ENCODE measurements at regions not wholly inside any gene's neighbourhood (a gene's known extent, or its start where the extent isn't known, plus 50 kb on each side); places are given as distances from the start of the nearest gene placed in this dataset.

- DNase-seq (ENCODE audit: low spot score), result no peak
- peaks cover 32% of the 10 kb centered on the region for H3K9me3 Mint-ChIP-seq
- no peaks in the 10 kb centered on the region for H3K79me2 ChIP-seq (replicated peaks; ENCODE audit: insufficient read depth)
- ATAC-seq, result no peak
- H3K36me3 Mint-ChIP-seq (ENCODE audit: low read depth), result peaks cover 19% of the 10 kb centered on the region; the same call in 2 of the 3 replicates
- H3K4me1 ChIP-seq (ENCODE audit: insufficient read depth), result no peaks in the 10 kb centered on the region
- H3K36me3 ChIP-seq (ENCODE audit: insufficient read depth), result no peaks in the 10 kb centered on the region
- H3K4me1 Mint-ChIP-seq, result no peaks in the 10 kb centered on the region
- H3K27ac ChIP-seq (ENCODE audit: low read depth), result no peak overlapping the region
- peaks cover 11% of the 10 kb centered on the region for H3K9me2 ChIP-seq (ENCODE audit: insufficient read depth)
- H3F3A ChIP-seq (replicated peaks; ENCODE audit: low read depth), result no peaks in the 10 kb centered on the region
- TF ChIP-seq POLR2AphosphoS5 (IDR thresholded peaks at IDR 0.05; ENCODE audit: low read depth) (no peak), CTCF (conservative IDR thresholded peaks at IDR 0.05; ENCODE audit: low read depth in 2 of 2) (no peak), STAT1 (IDR thresholded peaks at IDR 0.05; ENCODE audit: unreplicated experiment) (no peak), EZH2 (IDR thresholded peaks at IDR 0.05; ENCODE audit: low read depth, unreplicated experiment) (no peak)
- no peak overlapping the region for H3K4me3 ChIP-seq
- no peak overlapping the region for H3K27ac Mint-ChIP-seq
- no peaks in the 10 kb centered on the region for H3K27me3 Mint-ChIP-seq (ENCODE audit: insufficient read depth, low read depth, poor library complexity)
- no peaks in the 10 kb centered on the region for H3K27me3 ChIP-seq (ENCODE audit: insufficient read depth)
- no peak overlapping the region for H2AFZ ChIP-seq
- H3K4me2 ChIP-seq, result no peak overlapping the region
- H3K4me3 Mint-ChIP-seq, result no peak overlapping the region
- no peaks in the 10 kb centered on the region for H4K20me1 ChIP-seq (replicated peaks; ENCODE audit: insufficient read depth)
These were observed 173.7 kb upstream of the HS3ST3A1 start for GRCh38 chr17:13775450-13775849.

DNA sequence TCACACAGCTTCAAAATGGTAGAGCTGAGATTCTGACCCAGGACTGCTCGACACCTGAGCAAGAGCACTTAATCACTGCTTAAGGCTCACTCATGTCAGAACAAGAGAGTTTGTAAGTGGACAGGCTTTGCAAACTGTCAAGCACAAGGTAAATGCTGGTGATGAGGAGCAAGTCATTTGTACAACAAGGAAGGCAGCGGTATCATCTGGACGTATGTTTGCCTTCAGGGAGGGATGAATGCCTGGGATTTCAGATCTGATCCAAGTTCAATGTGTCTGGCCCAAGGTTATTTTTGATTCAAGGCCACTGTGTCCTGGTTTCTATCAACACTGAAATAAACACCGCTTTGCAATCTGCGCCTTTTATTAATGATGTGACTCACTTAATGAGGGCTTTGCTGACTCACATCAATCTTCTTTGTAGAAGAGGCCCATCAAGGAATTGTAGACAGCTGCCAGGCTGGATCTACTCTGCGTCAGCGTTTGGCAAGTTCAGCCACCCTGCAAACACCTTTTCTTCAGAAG is 174.4 kb upstream of the HS3ST3A1 start:
- peaks cover 11% of the 10 kb centered on the region for H3K9me2 ChIP-seq (ENCODE audit: insufficient read depth)
- no peak overlapping the region for H3K4me3 ChIP-seq
- H2AFZ ChIP-seq, result no peak overlapping the region
- no peaks in the 10 kb centered on the region for H4K20me1 ChIP-seq (replicated peaks; ENCODE audit: insufficient read depth)
- ATAC-seq (no peak), DNase-seq (ENCODE audit: low spot score) (no peak)
- H3K36me3 ChIP-seq (ENCODE audit: insufficient read depth), result no peaks in the 10 kb centered on the region
- H3K79me2 ChIP-seq (replicated peaks; ENCODE audit: insufficient read depth), result no peaks in the 10 kb centered on the region
- no peaks in the 10 kb centered on the region for H3K27me3 ChIP-seq (ENCODE audit: insufficient read depth)
- Mint-ChIP-seq H3K27me3 (ENCODE audit: insufficient read depth, low read depth, poor library complexity) (no peaks in the 10 kb centered on the region), H3K4me3 (no peak overlapping the region), H3K4me1 (no peaks in the 10 kb centered on the region), H3K27ac (no peak overlapping the region), H3K9me3 (peaks cover 31% of the 10 kb centered on the region), H3K36me3 (ENCODE audit: low read depth) (peaks cover 19% of the 10 kb centered on the region; the same call in 2 of the 3 replicates)
- no peaks in the 10 kb centered on the region for H3K4me1 ChIP-seq (ENCODE audit: insufficient read depth)
- no peak overlapping the region for H3K4me2 ChIP-seq
- H3K27ac ChIP-seq (ENCODE audit: low read depth), result no peak overlapping the region
- H3F3A ChIP-seq (replicated peaks; ENCODE audit: low read depth), result no peaks in the 10 kb centered on the region
- TF ChIP-seq STAT1 (IDR thresholded peaks at IDR 0.05; ENCODE audit: unreplicated experiment), result no peak
- no peak for TF ChIP-seq ZNF331 (CRISPR knock-in tag; IDR thresholded peaks at IDR 0.05; ENCODE audit: low read depth)
- no peak for TF ChIP-seq POLR2AphosphoS5 (IDR thresholded peaks at IDR 0.05; ENCODE audit: low read depth)
- no peak for TF ChIP-seq REST (IDR thresholded peaks at IDR 0.05; ENCODE audit: unreplicated experiment)
- no peak for TF ChIP-seq CTCF (conservative IDR thresholded peaks at IDR 0.05; ENCODE audit: low read depth in 2 of 2)
- TF ChIP-seq, protein P1, sequence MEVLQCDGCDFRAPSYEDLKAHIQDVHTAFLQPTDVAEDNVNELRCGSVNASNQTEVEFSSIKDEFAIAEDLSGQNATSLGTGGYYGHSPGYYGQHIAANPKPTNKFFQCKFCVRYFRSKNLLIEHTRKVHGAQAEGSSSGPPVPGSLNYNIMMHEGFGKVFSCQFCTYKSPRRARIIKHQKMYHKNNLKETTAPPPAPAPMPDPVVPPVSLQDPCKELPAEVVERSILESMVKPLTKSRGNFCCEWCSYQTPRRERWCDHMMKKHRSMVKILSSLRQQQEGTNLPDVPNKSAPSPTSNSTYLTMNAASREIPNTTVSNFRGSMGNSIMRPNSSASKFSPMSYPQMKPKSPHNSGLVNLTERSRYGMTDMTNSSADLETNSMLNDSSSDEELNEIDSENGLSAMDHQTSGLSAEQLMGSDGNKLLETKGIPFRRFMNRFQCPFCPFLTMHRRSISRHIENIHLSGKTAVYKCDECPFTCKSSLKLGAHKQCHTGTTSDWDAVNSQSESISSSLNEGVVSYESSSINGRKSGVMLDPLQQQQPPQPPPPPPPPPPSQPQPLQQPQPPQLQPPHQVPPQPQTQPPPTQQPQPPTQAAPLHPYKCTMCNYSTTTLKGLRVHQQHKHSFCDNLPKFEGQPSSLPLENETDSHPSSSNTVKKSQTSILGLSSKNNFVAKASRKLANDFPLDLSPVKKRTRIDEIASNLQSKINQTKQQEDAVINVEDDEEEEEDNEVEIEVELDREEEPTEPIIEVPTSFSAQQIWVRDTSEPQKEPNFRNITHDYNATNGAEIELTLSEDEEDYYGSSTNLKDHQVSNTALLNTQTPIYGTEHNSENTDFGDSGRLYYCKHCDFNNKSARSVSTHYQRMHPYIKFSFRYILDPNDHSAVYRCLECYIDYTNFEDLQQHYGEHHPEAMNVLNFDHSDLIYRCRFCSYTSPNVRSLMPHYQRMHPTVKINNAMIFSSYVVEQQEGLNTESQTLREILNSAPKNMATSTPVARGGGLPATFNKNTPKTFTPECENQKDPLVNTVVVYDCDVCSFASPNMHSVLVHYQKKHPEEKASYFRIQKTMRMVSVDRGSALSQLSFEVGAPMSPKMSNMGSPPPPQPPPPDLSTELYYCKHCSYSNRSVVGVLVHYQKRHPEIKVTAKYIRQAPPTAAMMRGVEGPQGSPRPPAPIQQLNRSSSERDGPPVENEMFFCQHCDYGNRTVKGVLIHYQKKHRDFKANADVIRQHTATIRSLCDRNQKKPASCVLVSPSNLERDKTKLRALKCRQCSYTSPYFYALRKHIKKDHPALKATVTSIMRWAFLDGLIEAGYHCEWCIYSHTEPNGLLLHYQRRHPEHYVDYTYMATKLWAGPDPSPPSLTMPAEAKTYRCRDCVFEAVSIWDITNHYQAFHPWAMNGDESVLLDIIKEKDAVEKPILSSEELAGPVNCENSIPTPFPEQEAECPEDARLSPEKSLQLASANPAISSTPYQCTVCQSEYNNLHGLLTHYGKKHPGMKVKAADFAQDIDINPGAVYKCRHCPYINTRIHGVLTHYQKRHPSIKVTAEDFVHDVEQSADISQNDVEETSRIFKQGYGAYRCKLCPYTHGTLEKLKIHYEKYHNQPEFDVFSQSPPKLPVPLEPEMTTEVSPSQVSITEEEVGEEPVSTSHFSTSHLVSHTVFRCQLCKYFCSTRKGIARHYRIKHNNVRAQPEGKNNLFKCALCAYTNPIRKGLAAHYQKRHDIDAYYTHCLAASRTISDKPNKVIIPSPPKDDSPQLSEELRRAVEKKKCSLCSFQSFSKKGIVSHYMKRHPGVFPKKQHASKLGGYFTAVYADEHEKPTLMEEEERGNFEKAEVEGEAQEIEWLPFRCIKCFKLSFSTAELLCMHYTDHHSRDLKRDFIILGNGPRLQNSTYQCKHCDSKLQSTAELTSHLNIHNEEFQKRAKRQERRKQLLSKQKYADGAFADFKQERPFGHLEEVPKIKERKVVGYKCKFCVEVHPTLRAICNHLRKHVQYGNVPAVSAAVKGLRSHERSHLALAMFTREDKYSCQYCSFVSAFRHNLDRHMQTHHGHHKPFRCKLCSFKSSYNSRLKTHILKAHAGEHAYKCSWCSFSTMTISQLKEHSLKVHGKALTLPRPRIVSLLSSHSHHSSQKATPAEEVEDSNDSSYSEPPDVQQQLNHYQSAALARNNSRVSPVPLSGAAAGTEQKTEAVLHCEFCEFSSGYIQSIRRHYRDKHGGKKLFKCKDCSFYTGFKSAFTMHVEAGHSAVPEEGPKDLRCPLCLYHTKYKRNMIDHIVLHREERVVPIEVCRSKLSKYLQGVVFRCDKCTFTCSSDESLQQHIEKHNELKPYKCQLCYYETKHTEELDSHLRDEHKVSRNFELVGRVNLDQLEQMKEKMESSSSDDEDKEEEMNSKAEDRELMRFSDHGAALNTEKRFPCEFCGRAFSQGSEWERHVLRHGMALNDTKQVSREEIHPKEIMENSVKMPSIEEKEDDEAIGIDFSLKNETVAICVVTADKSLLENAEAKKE (CRISPR knock-in tag; IDR thresholded peaks at IDR 0.05), result no peak

Data from GM23338 (cell line).